ENCODE measurements at regions not wholly inside any gene's neighbourhood (a gene's known extent, or its start where the extent isn't known, plus 50 kb on each side); places are given as distances from the start of the nearest gene placed in this dataset.

DNA sequence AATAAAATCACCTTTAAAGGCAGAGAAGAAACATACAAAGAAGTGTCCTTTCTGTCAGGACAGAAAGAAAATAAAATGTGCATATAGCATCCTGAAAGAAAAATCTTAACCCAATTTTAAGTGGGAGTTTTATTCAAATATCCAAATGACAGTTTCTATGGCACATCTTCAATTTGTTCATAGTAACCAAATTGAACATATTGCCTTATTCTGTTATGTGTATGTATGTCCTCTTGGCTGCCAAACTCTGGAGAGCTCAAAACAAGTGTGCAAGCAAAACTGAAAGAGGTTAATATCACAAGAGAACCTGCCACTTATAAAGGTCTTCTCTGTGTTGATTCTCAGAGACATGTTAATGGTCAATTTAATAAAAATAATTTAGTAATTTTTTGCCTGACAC is 334.7 kb downstream of the BCKDHB start:
- Histone ChIP-seq H3K4me2 (ENCODE audit: low read length) (no peak overlapping the region), H3K36me3 (replicated peaks; ENCODE audit: low read depth, low read length) (peaks cover 4% of the 10 kb centered on the region), H3K79me2 (ENCODE audit: low read length) (no peaks in the 10 kb centered on the region), H3K27me3 (ENCODE audit: low read depth, low read length) (no peaks in the 10 kb centered on the region), H4K20me1 (ENCODE audit: insufficient read depth, low read length) (no peaks in the 10 kb centered on the region), H3K9me3 (ENCODE audit: insufficient read depth, low read length) (no peaks in the 10 kb centered on the region), H2AFZ (ENCODE audit: low read depth, low read length) (no peak overlapping the region), H3K9ac (ENCODE audit: low read length) (no peak overlapping the region), H3K4me3 (ENCODE audit: low read length) (no peak overlapping the region), H3K27ac (ENCODE audit: low read length) (no peak overlapping the region), H3K4me1 (ENCODE audit: low read length) (peaks cover 13% of the 10 kb centered on the region)
- TF ChIP-seq, protein P1, sequence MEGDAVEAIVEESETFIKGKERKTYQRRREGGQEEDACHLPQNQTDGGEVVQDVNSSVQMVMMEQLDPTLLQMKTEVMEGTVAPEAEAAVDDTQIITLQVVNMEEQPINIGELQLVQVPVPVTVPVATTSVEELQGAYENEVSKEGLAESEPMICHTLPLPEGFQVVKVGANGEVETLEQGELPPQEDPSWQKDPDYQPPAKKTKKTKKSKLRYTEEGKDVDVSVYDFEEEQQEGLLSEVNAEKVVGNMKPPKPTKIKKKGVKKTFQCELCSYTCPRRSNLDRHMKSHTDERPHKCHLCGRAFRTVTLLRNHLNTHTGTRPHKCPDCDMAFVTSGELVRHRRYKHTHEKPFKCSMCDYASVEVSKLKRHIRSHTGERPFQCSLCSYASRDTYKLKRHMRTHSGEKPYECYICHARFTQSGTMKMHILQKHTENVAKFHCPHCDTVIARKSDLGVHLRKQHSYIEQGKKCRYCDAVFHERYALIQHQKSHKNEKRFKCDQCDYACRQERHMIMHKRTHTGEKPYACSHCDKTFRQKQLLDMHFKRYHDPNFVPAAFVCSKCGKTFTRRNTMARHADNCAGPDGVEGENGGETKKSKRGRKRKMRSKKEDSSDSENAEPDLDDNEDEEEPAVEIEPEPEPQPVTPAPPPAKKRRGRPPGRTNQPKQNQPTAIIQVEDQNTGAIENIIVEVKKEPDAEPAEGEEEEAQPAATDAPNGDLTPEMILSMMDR (IDR thresholded peaks at IDR 0.05; ENCODE audit: low read depth, low read length) = no peak
- no peak for TF ChIP-seq EZH2phosphoT487 (IDR thresholded peaks at IDR 0.05; ENCODE audit: low read depth)

DNA sequence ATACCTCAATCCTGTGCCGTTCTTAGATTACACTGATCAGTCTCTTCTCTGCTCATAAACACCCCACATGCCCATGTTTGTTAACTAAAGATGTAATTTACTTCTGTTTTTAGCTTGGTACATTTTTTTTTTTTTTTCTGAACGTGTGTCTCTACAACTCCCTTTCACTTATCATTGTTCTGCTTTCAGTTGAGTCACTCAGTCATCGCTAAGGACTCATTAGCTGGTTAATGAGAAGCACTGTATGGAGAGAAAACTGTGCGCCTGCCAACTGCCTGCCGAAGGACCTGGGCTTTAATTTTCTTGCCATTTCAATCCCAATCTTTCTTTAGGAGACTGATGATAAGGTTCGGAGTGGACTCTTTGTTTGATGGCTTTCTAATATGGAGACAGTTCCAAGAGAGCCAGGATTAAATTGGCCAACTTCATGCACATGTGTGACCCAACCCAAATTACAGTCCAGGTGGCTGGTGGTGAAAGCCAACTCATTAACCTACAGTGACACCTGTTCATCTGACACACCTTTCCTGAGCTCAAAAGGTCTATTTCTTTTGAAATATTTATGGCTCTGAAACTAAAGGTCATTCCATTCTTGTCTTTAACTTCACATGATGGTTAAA is 334.1 kb downstream of the BCKDHB start:
- Histone ChIP-seq H3K9ac (ENCODE audit: low read length) (no peak overlapping the region), H3K27me3 (ENCODE audit: low read depth, low read length) (no peaks in the 10 kb centered on the region), H3K4me2 (ENCODE audit: low read length) (peak overlapping the region; percentile 44), H3K79me2 (ENCODE audit: low read length) (no peaks in the 10 kb centered on the region), H3K27ac (ENCODE audit: low read length) (no peak overlapping the region), H3K9me3 (ENCODE audit: insufficient read depth, low read length) (no peaks in the 10 kb centered on the region), H3K4me1 (ENCODE audit: low read length) (peaks cover 17% of the 10 kb centered on the region), H3K4me3 (ENCODE audit: low read length) (no peak overlapping the region), H4K20me1 (ENCODE audit: insufficient read depth, low read length) (no peaks in the 10 kb centered on the region), H2AFZ (ENCODE audit: low read depth, low read length) (no peak overlapping the region), H3K36me3 (replicated peaks; ENCODE audit: low read depth, low read length) (no peaks in the 10 kb centered on the region)
- no peak for TF ChIP-seq EZH2phosphoT487 (IDR thresholded peaks at IDR 0.05; ENCODE audit: low read depth)
- TF ChIP-seq, protein P1 (IDR thresholded peaks at IDR 0.05; ENCODE audit: low read depth, low read length) = no peak

DNA sequence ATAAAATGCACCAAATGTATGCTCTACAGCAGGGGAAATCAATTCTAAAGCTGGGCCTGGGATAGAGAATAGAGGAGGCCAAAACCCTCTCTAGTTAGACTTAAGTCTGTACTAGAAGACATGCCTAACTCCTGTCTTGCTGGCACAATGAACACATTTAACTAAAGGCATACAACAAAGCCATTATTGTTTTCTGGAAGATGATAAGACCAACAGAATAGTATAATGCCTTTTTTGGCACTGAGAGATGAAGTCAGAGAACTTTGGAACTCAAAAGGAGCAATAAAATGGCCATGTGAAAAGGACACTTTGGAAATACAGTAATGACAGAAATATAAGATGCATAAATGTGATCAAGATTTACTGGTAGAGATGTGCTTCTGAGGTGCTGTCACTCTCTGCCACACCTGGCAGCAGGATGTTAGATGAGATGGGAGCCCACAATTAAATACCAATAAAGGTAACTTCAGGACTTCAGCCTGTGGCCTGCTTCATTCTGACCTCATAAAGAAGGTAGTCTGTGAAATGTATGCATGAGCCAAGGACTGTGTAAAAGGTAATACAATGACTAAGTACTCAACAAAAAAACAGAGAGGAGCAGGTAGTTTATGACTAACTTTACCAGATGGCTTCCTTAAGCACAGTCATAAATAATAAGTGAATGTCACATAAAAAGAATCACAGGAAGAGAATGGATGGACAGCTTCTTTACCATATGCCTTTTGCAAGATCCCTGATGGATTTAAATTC is 333.4 kb downstream of the BCKDHB start:
- peak overlapping the region; percentile 44 for H3K4me2 ChIP-seq (ENCODE audit: low read length)
- H3K9ac ChIP-seq (ENCODE audit: low read length) = no peak overlapping the region
- TF ChIP-seq EZH2phosphoT487 (IDR thresholded peaks at IDR 0.05; ENCODE audit: low read depth) = no peak
- TF ChIP-seq, protein P1 (IDR thresholded peaks at IDR 0.05; ENCODE audit: low read depth, low read length) = no peak
- no peaks in the 10 kb centered on the region for H3K9me3 ChIP-seq (ENCODE audit: insufficient read depth, low read length)
- H2AFZ ChIP-seq (ENCODE audit: low read depth, low read length) = no peak overlapping the region
- no peaks in the 10 kb centered on the region for H3K27me3 ChIP-seq (ENCODE audit: low read depth, low read length)
- H3K4me3 ChIP-seq (ENCODE audit: low read length) = no peak overlapping the region
- no peak overlapping the region for H3K27ac ChIP-seq (ENCODE audit: low read length)
- peaks cover 21% of the 10 kb centered on the region for H3K4me1 ChIP-seq (ENCODE audit: low read length)
- no peaks in the 10 kb centered on the region for H3K36me3 ChIP-seq (replicated peaks; ENCODE audit: low read depth, low read length)
- H3K79me2 ChIP-seq (ENCODE audit: low read length) = no peaks in the 10 kb centered on the region
- no peaks in the 10 kb centered on the region for H4K20me1 ChIP-seq (ENCODE audit: insufficient read depth, low read length)

DNA sequence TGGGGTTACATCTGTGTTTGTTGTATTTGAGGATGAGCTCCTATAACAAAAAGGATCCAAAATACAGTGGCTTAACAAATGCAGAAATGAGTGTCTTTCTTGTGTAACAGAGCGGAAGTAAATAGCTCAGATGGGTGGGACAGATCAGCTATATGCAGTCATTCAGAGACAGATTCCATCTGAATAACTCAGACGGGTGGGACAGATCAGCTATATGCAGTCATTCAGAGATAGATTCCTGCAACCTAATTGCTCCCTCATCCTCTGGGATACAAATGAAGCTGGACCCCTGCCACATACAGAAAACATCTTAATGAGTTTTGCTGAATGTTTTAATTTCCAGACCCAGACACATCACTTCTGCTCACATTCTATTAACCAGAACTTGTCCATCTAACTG is 332.3 kb downstream of the BCKDHB start:
- no peak overlapping the region for H3K4me2 ChIP-seq (ENCODE audit: low read length)
- H3K4me3 ChIP-seq (ENCODE audit: low read length) = no peak overlapping the region
- H3K27me3 ChIP-seq (ENCODE audit: low read depth, low read length) = no peaks in the 10 kb centered on the region
- no peak for TF ChIP-seq EZH2phosphoT487 (IDR thresholded peaks at IDR 0.05; ENCODE audit: low read depth)
- TF ChIP-seq, protein P1 (IDR thresholded peaks at IDR 0.05; ENCODE audit: low read depth, low read length) = no peak
- H4K20me1 ChIP-seq (ENCODE audit: insufficient read depth, low read length) = no peaks in the 10 kb centered on the region
- H3K36me3 ChIP-seq (replicated peaks; ENCODE audit: low read depth, low read length) = no peaks in the 10 kb centered on the region
- H3K27ac ChIP-seq (ENCODE audit: low read length) = no peak overlapping the region
- no peaks in the 10 kb centered on the region for H3K9me3 ChIP-seq (ENCODE audit: insufficient read depth, low read length)
- no peak overlapping the region for H2AFZ ChIP-seq (ENCODE audit: low read depth, low read length)
- no peak overlapping the region for H3K9ac ChIP-seq (ENCODE audit: low read length)
- H3K4me1 ChIP-seq (ENCODE audit: low read length) = peaks cover 21% of the 10 kb centered on the region
- H3K79me2 ChIP-seq (ENCODE audit: low read length) = no peaks in the 10 kb centered on the region
